BE2C (cell line): ENCODE measurements at regions not wholly inside any gene's neighbourhood (a gene's known extent, or its start where the extent isn't known, plus 50 kb on each side); places are given as distances from the start of the nearest gene placed in this dataset.

Experiments used
- DNase-seq: peaks from one replicate; pipeline ENCODE4 v3.0.0-alpha.2; 2020
- H3K27me3 ChIP-seq: fragments of 250-450 bp; sonication (Bioruptor Pico); 2 replicates; pipeline ENCODE4 v1.5.1; 2020; ENCODE audit warnings: mild to moderate bottlenecking
- H3K36me3 ChIP-seq: fragments of 250-450 bp; sonication (Bioruptor Pico); 2 replicates; pipeline ENCODE4 v1.5.1; 2020; ENCODE audit warnings: mild to moderate bottlenecking
- H3K4me1 ChIP-seq: fragments of 250-450 bp; sonication (Bioruptor Pico); 2 replicates; pipeline ENCODE4 v1.5.1; 2020
- H3K4me3 ChIP-seq: 2 replicates; pipeline ENCODE4 v1.5.1; 2011; ENCODE audit warnings: low read depth, low read length
- H3K9me3 ChIP-seq: fragments of 250-450 bp; sonication (Bioruptor Pico); 2 replicates; pipeline ENCODE4 v1.5.1; 2020
- TF ChIP-seq, protein P1 (sequence below): IDR thresholded peaks from 2 replicates; pipeline ENCODE4 v1.5.1; 2012; ENCODE audit warnings: mild to moderate bottlenecking, low read depth, low read length

DNA sequence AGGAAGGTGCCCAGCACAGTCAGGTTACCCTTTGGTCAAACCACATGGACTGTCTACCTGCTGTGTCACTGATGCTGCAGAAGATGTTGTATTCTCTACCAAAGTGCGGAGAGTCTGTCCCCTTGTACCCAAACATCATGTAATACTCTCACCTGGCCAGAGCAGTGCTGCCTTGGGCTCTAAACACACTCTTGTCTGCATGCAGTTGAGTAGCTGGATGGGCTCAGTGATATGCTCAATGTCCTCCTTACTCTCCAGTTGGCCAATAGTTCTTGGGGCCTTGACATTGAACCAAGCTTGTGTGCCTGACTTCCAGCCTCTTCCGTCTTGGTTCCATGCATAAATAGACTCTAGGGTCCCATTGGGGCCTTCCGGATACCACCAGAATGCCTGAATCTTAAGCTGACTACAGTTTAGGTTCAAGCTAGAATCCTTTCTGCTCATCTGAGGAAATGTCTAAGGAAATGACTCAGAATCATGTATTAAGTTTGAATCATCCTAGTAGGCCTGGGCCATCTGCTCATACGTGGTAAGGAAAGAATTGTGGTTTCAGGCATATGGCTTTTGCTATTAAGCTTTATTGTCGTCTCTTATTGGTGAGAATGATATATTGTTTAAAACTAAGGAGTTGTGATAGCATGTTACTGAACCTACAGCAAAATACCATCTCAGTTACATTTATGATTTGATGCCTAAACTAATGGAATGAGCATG, 118.0 kb downstream of the OTUD1 start:
- Histone ChIP-seq H3K9me3 (no peaks in the 10 kb centered on the region), H3K4me1 (no peaks in the 10 kb centered on the region), H3K27me3 (no peaks in the 10 kb centered on the region), H3K4me3 (no peak overlapping the region), H3K36me3 (no peaks in the 10 kb centered on the region)
- TF ChIP-seq, protein P1, sequence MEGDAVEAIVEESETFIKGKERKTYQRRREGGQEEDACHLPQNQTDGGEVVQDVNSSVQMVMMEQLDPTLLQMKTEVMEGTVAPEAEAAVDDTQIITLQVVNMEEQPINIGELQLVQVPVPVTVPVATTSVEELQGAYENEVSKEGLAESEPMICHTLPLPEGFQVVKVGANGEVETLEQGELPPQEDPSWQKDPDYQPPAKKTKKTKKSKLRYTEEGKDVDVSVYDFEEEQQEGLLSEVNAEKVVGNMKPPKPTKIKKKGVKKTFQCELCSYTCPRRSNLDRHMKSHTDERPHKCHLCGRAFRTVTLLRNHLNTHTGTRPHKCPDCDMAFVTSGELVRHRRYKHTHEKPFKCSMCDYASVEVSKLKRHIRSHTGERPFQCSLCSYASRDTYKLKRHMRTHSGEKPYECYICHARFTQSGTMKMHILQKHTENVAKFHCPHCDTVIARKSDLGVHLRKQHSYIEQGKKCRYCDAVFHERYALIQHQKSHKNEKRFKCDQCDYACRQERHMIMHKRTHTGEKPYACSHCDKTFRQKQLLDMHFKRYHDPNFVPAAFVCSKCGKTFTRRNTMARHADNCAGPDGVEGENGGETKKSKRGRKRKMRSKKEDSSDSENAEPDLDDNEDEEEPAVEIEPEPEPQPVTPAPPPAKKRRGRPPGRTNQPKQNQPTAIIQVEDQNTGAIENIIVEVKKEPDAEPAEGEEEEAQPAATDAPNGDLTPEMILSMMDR, result no peak
- DNase-seq, result no peak

DNA sequence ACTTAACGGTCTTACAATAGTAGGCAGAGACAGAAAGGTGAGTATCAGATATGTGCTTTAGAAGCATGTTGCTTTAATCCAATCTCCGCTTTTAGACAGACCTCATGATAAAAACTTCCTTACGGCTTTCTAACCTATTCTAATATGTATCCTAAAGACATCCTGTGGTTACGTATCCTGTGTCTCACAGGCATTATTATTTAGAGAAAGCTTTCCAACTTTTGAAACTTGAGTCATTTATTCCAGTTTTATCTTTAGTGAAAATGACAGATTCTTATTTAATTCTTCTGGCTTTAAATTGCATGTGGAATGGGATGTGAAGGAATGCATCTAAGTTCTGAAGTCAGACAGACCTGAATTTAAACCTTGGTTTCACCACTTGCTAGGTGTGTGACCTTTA, 118.9 kb downstream of the OTUD1 start:
- Histone ChIP-seq H3K4me3 (no peak overlapping the region), H3K9me3 (no peaks in the 10 kb centered on the region), H3K27me3 (no peaks in the 10 kb centered on the region), H3K4me1 (no peaks in the 10 kb centered on the region), H3K36me3 (no peaks in the 10 kb centered on the region)
- TF ChIP-seq, protein P1, result no peak
- no peak for DNase-seq

DNA sequence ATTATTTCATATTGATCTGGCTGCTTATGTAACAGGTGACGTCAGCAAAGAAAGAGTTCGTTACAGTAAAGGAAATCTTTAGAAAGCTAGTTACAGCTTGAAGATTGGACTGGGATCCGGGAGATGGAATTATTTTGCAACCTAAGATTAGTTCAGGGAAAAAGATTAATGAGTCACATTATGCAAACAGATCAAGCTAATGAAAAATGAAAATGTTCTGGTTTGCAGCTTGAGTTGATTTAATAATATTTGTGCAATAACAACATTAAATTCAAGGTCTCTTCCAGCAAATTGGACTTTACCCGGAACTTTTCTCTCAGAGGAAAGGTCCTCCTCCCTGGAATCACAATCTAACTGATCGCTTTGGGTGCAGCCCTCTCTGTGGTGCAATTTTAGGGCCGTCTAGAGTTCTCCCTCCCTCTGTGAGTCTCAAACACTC, 119.5 kb downstream of the OTUD1 start:
- no peak overlapping the region for H3K4me3 ChIP-seq
- H3K9me3 ChIP-seq, result no peaks in the 10 kb centered on the region
- no peaks in the 10 kb centered on the region for H3K27me3 ChIP-seq
- TF ChIP-seq, protein P1, result no peak
- DNase-seq, result no peak
- no peaks in the 10 kb centered on the region for H3K4me1 ChIP-seq
- H3K36me3 ChIP-seq, result no peaks in the 10 kb centered on the region

DNA sequence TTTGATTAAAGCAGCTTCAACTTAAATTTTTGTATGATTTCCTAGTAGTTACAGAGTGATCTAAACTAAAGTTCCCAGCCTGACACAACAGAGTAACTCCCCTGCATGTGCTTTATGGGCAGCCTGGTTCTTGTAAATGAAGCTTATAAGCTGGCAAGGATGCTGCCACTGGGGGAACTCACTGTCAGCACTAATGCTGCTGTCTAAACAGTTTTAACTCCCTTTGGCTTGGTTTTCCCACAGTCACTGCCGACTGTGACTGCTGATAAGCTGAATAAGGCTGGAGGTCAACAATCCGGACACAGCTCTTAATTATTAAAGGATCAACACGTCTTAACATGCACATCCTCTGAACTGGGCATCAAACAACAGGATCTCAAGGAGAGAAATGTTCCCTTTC, 130.1 kb downstream of the OTUD1 start:
- TF ChIP-seq, protein P1, result no peak
- H3K9me3 ChIP-seq, result no peaks in the 10 kb centered on the region
- H3K4me1 ChIP-seq, result no peaks in the 10 kb centered on the region
- no peaks in the 10 kb centered on the region for H3K27me3 ChIP-seq
- H3K36me3 ChIP-seq, result no peaks in the 10 kb centered on the region
- DNase-seq, result no peak
- H3K4me3 ChIP-seq, result no peak overlapping the region

DNA sequence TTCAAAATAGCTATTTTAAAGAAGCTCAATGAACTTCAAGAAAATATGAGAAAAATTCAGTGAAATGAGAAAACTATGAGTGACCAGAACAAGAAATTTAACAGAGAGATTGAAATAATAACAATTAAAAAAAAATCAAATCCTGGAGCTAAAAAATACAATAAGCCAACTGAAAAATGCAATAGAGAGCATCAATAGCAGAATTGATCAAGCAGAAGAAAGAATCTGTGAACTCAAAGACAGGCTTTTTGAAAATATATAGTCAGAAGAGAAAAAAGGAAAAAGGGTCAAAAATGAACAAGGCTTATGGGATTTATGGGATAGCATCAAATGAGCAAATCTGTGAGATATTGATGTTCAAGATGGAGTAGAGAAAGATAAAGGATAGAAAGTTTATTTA, 133.0 kb downstream of the OTUD1 start:
- no peaks in the 10 kb centered on the region for H3K4me1 ChIP-seq
- no peak for DNase-seq
- H3K36me3 ChIP-seq, result no peaks in the 10 kb centered on the region
- no peaks in the 10 kb centered on the region for H3K9me3 ChIP-seq
- H3K4me3 ChIP-seq, result no peak overlapping the region
- no peaks in the 10 kb centered on the region for H3K27me3 ChIP-seq
- TF ChIP-seq, protein P1, result no peak

DNA sequence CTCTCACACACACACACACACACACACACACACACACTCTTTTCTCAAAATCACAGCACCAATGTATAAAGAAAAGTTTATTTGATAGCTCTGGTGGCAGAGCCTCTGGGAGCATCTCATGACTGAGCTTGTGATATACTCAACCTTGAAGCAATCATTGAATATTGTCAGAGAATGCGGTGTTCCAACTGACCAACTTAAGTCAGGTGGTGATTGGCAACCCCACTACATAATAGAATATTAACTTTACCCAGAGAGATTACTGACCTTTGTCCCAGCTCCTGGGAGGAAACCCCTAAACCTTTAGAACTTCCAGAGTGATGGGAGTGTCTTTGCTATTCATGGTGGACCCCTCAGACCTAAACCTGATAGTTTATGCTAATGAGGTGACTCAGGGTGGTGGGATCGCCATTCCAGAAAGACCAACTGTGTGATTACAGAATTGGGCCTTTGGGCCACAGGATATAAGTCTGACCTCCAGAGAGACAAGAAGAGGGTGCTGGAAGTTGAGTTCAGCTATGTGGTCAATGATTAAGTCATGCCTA, 143.1 kb downstream of the OTUD1 start:
- Histone ChIP-seq H3K27me3 (no peaks in the 10 kb centered on the region), H3K9me3 (no peaks in the 10 kb centered on the region), H3K36me3 (no peaks in the 10 kb centered on the region), H3K4me1 (no peaks in the 10 kb centered on the region), H3K4me3 (no peak overlapping the region)
- DNase-seq, result no peak
- TF ChIP-seq, protein P1, result no peak
